ENCODE measurements at regions not wholly inside any gene's neighbourhood (a gene's known extent, or its start where the extent isn't known, plus 50 kb on each side); places are given as distances from the start of the nearest gene placed in this dataset.

DNA sequence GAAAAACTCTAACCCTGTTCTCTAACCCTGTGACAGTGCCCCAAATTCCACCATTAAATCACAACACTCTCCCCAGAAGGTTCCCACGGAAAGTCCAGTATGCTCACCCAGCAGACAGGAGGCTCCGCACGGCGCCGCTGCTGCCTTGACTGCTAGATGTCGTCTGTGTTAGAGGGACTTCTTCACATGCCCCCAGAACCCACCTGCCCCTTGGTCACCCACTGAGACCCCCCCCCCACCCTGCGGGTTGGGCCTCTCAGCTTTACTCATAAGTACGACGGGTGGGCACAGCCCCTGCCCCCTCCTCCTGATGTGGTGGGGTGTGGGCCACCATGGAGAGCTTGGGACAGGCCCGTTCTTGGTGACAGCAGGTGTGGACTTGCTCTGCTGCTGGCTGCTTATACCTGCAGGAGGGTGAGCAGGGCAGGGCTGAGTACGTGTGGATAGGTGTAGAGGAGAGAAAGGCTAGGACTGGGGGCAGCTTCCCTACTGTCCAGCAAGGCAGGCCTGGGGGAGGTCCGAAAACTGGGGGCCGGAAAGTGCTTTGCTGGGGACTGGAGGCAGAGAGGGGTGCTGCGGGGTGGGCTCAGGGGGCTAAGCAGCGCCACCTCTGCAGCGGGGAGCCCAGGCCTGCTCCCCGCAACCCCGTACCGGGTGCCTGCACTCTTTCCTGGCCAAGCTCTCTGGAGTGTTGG lies 57.5 kb upstream of the OLFM1 start:
- no peak for DNase-seq

DNA sequence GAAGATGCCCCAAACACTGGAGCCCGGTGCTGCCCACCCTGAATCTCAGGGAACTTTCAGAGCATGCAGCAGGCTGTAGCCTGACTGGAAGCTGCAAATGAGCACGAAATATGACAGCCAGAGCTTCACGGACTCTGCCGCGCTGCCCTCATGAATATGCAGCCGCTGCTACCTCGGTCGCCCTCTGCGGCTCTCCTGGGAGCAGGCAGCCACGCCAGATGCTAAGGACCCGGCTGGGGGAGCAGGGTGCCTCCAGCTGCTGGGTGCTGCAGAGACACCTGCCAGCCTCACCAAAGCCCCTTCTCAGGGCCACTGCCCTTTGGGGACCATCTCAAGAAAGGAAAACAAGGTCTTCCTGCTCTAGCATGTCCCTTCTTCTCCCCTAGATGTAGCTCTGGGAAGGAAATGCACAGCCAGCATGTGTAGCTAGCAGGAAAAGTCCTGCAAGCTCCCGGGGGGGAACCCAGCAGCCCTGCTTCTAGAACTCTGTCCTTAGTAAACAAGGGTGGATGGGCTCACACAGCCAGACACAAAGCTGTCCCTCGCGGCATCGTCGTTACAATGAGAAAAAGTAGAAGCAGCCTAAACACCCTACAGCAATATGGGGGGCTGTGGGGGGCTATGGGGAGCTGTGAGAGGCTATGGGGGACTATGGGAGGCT lies 56.8 kb upstream of the OLFM1 start:
- DNase-seq = no peak

DNA sequence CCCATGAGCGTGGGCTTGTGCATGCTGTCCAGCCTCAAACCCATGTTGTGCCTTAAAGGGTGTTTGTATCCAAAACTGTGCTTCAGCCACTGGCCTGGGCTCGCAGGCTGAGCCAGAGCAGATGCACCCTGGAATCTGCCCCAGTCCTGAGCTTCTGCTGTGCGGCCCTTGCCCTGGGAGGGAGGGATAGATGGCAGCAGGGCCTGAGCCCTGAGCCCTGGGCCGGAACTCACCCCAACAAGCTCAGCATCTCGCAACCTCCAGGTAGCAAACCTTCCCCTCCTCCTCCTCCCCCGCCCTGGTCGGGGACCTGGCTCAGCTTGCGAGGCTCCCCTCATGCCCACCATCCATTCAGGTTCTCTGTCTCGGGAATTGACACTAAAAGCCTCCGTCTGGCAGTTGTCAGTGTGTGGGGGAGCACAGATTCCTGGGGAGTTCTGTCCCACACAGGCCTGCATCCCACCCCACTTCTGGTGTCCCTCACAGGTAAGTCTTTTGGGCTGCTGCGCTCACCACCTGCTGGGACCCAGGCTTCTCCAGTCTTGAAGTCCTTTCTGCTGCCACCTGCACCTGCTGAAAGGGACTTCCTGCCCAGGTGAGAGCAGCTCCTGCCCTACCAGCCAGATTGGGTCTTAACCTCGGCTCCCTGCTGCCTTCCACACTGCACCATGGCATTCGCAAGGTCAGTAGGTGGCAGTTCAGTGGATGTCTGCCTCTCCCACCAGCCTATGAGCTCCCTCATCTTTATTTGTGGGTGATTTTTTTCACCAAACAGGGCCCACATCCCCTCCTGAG lies 55.2 kb upstream of the OLFM1 start:
- DNase-seq = no peak

DNA sequence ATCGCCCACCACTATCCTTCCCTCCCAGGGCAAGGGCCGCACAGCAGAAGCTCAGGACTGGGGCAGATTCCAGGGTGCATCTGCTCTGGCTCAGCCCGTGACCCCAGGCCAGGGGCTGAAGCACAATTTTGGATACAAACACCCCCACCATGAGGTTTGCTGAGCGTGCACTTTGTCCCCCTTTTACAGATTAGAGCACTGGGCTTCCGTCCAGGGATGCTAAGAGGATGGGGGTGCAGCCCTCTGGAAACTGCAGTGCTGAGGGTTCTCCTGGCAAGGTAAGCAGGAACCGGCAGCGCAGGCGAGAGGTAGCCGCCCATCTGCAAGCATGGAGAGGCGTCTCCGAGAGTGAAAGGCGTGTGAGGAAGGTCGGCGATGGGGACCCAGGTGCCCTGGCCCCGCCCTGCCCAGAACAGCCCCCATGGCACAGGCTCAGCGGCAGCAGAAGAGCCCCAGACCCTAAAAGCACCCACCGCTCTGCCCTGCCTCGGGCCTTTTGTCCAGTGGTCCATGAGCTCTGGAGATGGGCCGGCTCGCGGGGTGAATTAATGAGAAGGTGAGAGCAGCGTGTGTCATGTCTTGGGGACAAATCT lies 54.5 kb upstream of the OLFM1 start:
- no peak for DNase-seq

DNA sequence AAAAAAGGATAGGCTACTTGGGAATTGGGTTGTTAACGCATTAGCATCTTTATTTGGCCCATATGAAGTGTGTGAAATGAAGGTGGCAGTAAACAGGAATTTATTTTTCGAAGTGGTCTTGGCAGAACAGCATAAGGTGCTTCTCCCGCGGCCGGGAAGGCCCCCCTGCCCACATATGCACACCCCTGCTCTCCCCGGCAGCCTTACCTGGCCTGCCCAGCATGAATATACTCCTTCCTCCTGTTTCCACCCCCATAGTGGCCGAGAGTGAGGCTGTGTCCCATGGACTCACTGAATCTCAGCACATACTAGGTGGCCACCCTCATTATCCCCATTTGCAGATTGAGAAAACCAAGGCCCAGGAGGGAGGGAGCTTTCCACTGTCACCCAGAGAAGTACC lies 54.0 kb upstream of the OLFM1 start:
- no peak for DNase-seq

DNA sequence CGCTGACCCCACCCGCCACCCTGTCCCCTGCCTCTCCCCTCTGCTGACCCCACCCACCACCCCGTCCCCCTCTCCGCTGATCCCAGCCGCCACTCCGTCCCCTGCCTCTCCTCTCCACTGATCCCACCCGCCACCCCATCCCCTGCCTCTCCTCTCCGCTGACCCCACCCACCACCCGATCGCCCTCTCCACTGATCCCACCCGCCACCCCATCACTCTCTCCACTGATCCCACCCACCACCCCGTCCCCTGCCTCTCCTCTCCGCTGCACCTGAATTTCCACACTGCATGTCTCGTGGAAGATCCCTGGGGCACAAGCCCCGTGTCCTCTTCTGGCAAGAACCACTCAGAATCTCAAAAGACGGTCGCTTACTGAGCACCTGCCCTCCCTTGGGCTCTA lies 53.4 kb upstream of the OLFM1 start:
- no peak for DNase-seq

DNA sequence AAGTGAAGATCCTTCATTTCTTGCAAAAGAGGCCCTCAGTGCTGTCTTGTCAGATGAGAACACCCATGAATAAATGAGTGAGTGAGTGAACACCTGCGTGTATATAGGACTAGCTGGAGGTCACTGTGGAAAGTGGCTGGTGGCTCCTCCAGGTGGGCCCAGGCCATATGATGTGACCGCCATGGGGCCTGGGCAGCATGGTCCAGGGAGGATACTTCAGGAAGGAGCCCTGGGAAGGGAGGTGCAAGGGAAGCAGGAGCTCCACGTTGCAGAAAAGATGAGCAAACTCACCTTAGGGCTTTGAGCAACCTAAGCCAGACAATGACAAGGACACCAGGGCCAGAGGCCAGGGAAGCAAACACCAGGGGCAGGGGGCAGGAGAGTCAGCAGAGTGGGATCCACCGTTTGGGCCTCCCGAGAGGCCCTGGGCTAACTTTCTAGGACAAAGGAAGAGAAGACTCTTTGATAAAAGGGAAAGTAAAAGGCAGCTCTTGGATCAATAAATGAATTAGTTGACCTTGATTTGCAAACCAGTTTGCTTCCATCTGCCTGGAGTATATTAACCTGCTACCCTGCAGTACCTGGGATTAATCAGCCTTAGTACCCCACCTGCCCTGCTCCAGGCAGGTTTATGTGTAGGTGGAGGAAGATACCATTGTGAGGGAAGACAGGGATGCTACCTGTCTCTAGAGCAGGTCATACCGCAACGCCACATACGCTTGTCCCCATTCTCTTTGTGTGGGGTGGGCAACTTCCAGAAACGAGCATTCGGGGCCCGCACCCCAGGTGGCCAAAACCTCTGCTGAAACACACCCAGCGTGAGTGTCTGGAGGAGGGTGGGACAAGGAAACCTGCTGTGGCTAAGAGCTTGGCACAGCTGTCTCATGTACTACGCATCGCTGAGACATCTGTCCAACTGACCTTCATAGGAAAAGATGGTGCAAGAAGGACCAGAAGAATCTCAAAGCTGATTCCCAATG lies 51.4 kb upstream of the OLFM1 start:
- no peak for DNase-seq

DNA sequence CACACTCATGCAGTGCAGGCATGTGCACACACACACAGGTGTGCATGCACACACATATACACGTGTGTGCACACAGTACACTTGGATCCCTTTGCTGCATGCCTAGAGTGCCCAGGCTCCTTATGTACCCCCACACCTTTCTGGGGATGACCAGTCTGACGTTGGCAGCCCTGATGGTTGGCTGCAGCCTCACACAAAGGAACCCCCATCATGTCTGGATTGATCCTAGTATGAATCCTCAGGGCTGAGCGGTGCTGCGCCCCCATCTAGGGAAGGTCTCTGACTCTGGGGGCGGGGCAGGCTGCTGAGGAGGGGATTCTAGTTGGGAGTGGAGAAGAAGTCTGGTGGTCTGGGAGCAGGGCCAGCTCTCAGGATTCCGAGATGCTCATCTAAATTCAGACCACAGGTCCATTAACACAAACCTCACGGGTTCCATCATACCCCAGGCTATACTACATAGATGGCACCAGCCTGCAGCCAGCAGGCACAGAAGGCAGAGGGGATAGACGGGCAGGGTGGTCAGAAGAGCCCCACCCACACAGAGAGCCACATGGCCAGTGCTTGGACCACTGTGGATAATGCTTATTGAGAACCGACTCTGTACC lies 50.5 kb upstream of the OLFM1 start:
- DNase-seq = no peak

DNA sequence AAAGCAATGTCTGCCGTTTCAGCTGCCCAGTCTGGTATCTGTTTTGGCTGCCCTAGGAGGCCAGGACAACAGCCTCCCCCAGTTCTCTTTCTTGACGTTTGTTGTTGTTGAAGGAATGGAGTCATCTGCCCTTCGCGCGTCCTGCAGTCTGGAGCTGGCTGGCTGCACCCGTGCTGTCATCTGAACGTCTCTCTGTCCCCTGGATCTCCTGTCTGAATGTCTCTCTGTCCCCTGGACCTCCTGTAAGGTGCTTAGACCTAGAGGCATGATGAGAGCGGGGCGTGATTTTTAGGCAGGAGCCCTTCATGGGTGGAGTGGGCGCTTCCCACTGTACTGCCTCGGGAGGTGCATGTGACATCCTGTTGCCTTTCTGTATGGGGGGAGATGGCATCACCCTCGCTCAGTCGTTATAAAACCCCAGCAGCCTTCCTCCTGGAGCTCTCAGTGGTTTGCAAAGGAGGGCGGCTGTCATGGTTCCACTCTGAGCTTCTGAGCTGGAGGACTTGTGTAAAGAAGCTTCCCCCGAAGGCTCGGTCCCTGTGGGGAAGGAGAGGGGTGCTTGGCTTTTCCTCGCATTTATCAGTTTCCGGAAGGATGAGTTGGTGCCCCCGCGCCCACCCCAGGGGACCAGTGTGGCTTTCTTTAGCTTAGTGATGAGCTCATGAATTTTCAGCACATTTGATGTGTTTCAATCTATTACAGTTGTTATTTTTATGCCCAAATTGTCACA lies 49.8 kb upstream of the OLFM1 start:
- DNase-seq = no peak

Data from renal pelvis (tissue), 1 donor.